ENCODE measurements at regions not wholly inside any gene's neighbourhood (a gene's known extent, or its start where the extent isn't known, plus 50 kb on each side); places are given as distances from the start of the nearest gene placed in this dataset.
A peak's percentile ranks its signal among the peaks of the same experiment; 100 is the strongest.

GRCh38 chr10:58885146-58885545 is 291.3 kb upstream of the PHYHIPL start:
- no peak for DNase-seq

GRCh38 chr10:58885686-58886345 is 290.6 kb upstream of the PHYHIPL start:
- no peak for DNase-seq

DNA sequence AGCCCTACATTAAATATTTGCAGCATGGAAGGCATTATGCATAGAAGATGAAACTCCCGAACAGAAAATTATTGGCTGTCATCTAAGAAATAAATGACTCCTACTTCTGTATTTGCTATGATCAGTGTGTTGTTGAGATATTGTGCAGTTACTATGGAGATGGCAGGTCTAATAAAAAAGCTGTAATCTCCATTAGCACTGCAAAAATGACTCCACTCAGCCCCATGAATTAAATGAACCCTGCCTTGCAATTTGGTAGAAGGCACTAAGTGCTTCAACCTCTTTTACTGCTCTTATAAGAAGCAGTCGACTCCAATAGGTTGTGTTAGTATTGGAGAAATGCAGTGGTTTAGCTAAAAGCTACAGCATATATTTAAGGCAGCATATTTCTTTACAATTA is 290.0 kb upstream of the PHYHIPL start:
- no peak for DNase-seq

GRCh38 chr10:58887474-58887873 is 289.0 kb upstream of the PHYHIPL start:
- no peak for DNase-seq

- DNase-seq = no peak
Observed at GRCh38 chr10:58888957-58889356, 287.5 kb upstream of the PHYHIPL start.

GRCh38 chr10:58892031-58892531 is 284.4 kb upstream of the PHYHIPL start:
- DNase-seq = no peak

- DNase-seq = no peak
Observed at GRCh38 chr10:58894929-58895328, 281.5 kb upstream of the PHYHIPL start.

DNA sequence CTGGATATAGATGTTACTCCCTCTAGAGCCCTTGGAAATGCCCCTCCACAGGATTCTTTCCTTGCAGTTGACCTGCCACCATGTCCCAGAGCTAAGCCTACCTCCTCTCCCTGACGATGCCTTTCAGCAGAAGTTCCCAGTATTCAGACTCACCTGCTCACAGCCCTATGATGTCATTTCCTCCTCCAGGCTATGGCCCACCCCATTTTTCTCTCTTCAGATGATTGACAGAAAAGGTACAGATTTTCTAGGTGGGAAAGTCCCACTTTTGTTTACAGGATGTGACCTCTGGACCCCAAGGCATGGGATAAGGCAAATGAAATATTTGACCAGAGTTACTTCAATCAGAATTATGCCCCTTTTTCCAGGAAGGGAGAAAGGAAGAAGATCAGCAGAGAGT is 280.2 kb upstream of the PHYHIPL start:
- no peak for DNase-seq

DNA sequence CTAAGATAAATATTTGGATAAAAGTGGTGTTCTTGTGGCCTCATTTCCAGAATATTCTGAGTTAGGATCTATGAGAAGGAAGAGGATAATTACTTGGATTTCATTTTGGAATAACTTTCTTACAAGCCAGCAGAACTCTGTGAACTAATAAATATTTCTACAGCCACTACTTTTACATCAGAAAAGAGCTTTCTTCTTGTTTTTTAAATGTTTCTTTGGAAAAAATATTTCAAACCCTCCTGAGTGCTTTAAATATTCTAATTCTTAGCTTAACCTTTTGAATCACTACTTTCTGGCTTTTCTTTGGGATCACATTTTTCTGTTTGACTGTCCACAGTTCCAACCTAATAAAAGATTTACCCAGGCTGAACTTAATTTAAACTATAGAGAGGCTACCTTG is 279.2 kb upstream of the PHYHIPL start:
- DNase-seq = no peak

GRCh38 chr10:58897708-58898107 is 278.7 kb upstream of the PHYHIPL start:
- no peak for DNase-seq

GRCh38 chr10:58898854-58899573 is 277.4 kb upstream of the PHYHIPL start:
- no peak for DNase-seq

- DNase-seq = no peak
Observed at GRCh38 chr10:58901092-58901646, 275.3 kb upstream of the PHYHIPL start.

DNA sequence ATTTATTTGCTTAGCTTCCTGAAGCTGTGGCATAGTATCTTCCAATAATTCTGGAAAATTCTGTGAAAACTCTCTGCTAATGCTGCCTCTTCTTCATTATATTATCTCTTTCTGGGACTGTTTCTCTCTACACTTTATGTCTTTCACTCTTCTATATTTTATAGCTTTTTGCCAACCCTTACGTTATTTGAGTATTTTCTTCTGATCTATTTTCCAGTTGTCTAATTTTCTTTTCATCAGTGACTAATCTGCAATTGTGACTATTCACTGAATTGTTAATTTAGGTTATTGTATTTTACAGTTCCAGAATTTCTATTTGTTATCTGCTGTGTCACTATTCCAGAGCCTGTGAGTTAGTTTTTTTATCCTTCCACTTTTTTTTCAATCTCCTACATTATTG is 273.4 kb upstream of the PHYHIPL start:
- no peak for DNase-seq

DNA sequence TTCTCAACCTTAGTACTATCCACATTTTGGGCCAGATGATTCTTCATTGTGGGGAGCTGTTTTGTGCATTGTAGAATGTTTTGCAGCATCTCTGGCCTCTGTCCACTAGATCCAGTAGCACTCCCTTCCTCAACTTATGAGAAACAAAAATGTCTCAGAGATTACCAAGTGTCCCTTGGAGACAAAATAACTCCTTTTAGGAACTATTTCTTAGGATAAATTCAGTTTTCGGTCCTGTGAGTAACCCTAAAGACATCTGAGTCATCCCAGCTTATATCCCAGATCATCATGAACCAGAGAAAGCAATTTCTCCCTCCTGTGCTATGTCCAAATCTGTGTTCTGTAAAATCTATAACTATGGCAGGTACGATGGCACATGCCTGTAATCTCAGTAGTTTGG is 266.6 kb upstream of the PHYHIPL start:
- no peak for DNase-seq

DNA sequence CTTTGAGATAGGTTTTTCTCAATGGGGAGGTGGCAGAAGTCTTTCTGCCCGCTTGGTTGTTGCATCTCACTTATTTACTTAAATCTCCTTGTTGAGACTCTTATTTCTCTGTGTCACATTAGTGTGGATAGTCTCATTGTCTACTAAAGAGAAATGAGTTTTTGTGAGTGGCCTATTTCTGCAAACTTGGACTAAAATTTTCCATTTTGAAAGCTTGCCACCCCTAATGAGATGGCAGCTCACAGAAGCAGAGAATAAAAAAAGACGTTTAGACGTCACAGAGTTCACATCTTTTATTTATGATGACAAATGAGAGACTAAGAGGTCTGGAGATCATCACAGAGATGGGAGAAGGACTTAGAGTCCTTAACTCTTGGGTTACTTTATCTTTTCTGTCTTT is 262.7 kb upstream of the PHYHIPL start:
- DNase-seq = no peak

GRCh38 chr10:58918887-58919286 is 257.6 kb upstream of the PHYHIPL start:
- no peak for DNase-seq

GRCh38 chr10:58919927-58920654 is 256.4 kb upstream of the PHYHIPL start:
- DNase-seq = peak; percentile 83

DNA sequence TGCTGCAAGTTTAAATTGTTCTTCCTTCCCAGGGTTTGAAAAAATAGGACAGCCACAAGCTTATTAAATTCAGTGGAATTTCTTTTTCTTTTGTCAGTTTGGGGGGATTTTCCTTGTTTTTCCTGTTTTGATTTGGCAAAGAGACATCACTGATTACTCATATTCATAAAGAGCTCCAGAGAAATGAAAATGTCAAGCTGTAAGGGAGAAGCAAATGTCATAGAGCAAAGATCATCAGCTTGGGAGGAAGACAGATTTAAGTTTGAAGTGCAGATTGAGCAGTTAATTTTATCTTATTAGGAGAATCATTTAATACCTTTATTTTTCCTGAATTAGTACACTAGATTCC is 255.8 kb upstream of the PHYHIPL start:
- DNase-seq = no peak

GRCh38 chr10:58921421-58921855 is 255.0 kb upstream of the PHYHIPL start:
- no peak for DNase-seq

DNA sequence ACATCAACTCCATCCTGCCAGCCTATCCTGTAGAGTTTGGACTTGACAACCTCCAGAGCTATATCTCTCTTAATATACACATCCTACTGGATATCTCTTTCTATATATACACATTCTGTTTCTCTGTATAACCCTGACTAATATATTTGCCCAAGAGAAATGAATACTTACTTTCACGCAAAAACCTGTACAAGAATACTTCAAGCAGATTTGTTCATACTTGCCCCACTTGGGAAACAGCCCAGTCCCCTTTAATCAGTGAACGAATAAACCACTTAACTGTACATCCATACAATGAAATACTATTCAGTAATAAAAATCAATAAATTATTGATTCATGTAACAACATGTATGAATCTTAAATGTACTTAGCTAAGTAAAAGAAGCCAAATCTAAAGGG is 251.1 kb upstream of the PHYHIPL start:
- DNase-seq = no peak

GRCh38 chr10:58930500-58930899 is 245.9 kb upstream of the PHYHIPL start:
- no peak for DNase-seq

GRCh38 chr10:58932126-58932525 is 244.3 kb upstream of the PHYHIPL start:
- DNase-seq = no peak

GRCh38 chr10:58932577-58933314 is 243.7 kb upstream of the PHYHIPL start:
- DNase-seq = peak; percentile 10
